ENCODE measurements at regions not wholly inside any gene's neighbourhood (a gene's known extent, or its start where the extent isn't known, plus 50 kb on each side); places are given as distances from the start of the nearest gene placed in this dataset.

- Histone ChIP-seq H3K4me3 (no peak overlapping the region), H3K36me3 (no peaks in the 10 kb centered on the region), H3K27me3 (no peaks in the 10 kb centered on the region), H3K9me3 (no peaks in the 10 kb centered on the region), H3K27ac (no peak overlapping the region), H3K4me1 (peaks cover 0 to 7% (median 0%) of the 10 kb centered on the region in 4 donors)
- no peak for DNase-seq
- intact Hi-C loops (cut with DNase I; ENCODE audit: low total_unique reads): no loop called here
- no peak for TF ChIP-seq CTCF (IDR thresholded peaks at IDR 0.05)
Observed at GRCh38 chr11:128165572-128165971, 421.8 kb downstream of the ETS1 start.

GRCh38 chr11:128164080-128164741 is 423.1 kb downstream of the ETS1 start:
- TF ChIP-seq CTCF (IDR thresholded peaks at IDR 0.05): no peak
- no peak for DNase-seq
- Histone ChIP-seq H3K27ac (no peak overlapping the region), H3K4me1 (peaks cover 0 to 7% (median 0%) of the 10 kb centered on the region in 4 donors), H3K9me3 (no peaks in the 10 kb centered on the region), H3K36me3 (no peaks in the 10 kb centered on the region), H3K4me3 (no peak overlapping the region), H3K27me3 (no peaks in the 10 kb centered on the region)
- intact Hi-C loops (cut with DNase I; ENCODE audit: low total_unique reads): no loop called here

- no peak overlapping the region for H3K4me3 ChIP-seq
- intact Hi-C loops (cut with DNase I; ENCODE audit: low total_unique reads): no loop called here
- no peak for DNase-seq
- no peaks in the 10 kb centered on the region for H3K9me3 ChIP-seq
- TF ChIP-seq CTCF (IDR thresholded peaks at IDR 0.05): no peak
- H3K4me1 ChIP-seq: peaks cover 0 to 7% (median 0%) of the 10 kb centered on the region in 4 donors
- H3K27ac ChIP-seq: no peak overlapping the region
- H3K27me3 ChIP-seq: no peaks in the 10 kb centered on the region
- H3K36me3 ChIP-seq: no peaks in the 10 kb centered on the region
Observed at GRCh38 chr11:128161994-128162393, 425.4 kb downstream of the ETS1 start.

- no peak overlapping the region for H3K27ac ChIP-seq
- no peak overlapping the region for H3K4me3 ChIP-seq
- intact Hi-C loops (cut with DNase I; ENCODE audit: low total_unique reads): no loop called here
- no peak for TF ChIP-seq CTCF (IDR thresholded peaks at IDR 0.05)
- no peaks in the 10 kb centered on the region for H3K27me3 ChIP-seq
- H3K9me3 ChIP-seq: no peaks in the 10 kb centered on the region
- DNase-seq: no peak
- no peaks in the 10 kb centered on the region for H3K36me3 ChIP-seq
- peaks cover 0 to 7% (median 0%) of the 10 kb centered on the region in 4 donors for H3K4me1 ChIP-seq
Observed at GRCh38 chr11:128161436-128161835, 425.9 kb downstream of the ETS1 start.

- TF ChIP-seq CTCF (IDR thresholded peaks at IDR 0.05): no peak
- intact Hi-C loops (cut with DNase I; ENCODE audit: low total_unique reads): no loop called here
- no peak overlapping the region for H3K27ac ChIP-seq
- no peaks in the 10 kb centered on the region for H3K36me3 ChIP-seq
- no peaks in the 10 kb centered on the region for H3K27me3 ChIP-seq
- no peak for DNase-seq
- H3K9me3 ChIP-seq: no peaks in the 10 kb centered on the region
- no peak overlapping the region for H3K4me3 ChIP-seq
- H3K4me1 ChIP-seq: peaks cover 0 to 7% (median 0%) of the 10 kb centered on the region in 4 donors
Observed at GRCh38 chr11:128158860-128159259, 428.5 kb downstream of the ETS1 start.

Measured in tibial artery (tissue), 4 donors.